BE2C (cell line): ENCODE measurements at regions not wholly inside any gene's neighbourhood (a gene's known extent, or its start where the extent isn't known, plus 50 kb on each side); places are given as distances from the start of the nearest gene placed in this dataset.

Experiments
- DNase-seq: peaks from one replicate; pipeline ENCODE4 v3.0.0-alpha.2; 2020
- H3K27me3 ChIP-seq: fragments of 250-450 bp; sonication (Bioruptor Pico); 2 replicates; pipeline ENCODE4 v1.5.1; 2020; ENCODE audit warnings: mild to moderate bottlenecking
- H3K36me3 ChIP-seq: fragments of 250-450 bp; sonication (Bioruptor Pico); 2 replicates; pipeline ENCODE4 v1.5.1; 2020; ENCODE audit warnings: mild to moderate bottlenecking
- H3K4me1 ChIP-seq: fragments of 250-450 bp; sonication (Bioruptor Pico); 2 replicates; pipeline ENCODE4 v1.5.1; 2020
- H3K4me3 ChIP-seq: 2 replicates; pipeline ENCODE4 v1.5.1; 2011; ENCODE audit warnings: low read depth, low read length
- H3K9me3 ChIP-seq: fragments of 250-450 bp; sonication (Bioruptor Pico); 2 replicates; pipeline ENCODE4 v1.5.1; 2020
- TF ChIP-seq, protein P1 (sequence below): IDR thresholded peaks from 2 replicates; pipeline ENCODE4 v1.5.1; 2012; ENCODE audit warnings: mild to moderate bottlenecking, low read depth, low read length

DNA sequence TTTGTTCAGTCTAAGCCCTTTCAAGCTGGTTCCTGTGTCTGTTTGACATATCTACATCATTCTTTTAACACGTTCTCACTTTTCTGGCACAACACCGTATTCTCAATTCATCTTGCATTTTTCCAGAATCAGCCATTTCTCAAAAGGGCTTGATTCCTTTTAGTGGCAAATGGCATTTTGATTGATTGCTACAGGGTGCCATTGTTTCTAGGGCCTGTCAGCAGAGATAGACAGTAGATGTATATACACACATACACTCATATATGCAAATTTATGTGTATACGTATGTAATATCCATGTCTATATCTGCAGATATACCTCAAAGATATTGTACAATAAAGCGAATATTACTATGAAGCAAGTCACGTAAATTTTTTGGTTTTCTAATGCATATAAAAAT, 367.9 kb upstream of the TNP1 start:
- H3K27me3 ChIP-seq = no peaks in the 10 kb centered on the region
- H3K4me1 ChIP-seq = no peaks in the 10 kb centered on the region
- no peak overlapping the region for H3K4me3 ChIP-seq
- no peaks in the 10 kb centered on the region for H3K36me3 ChIP-seq
- TF ChIP-seq, protein P1, sequence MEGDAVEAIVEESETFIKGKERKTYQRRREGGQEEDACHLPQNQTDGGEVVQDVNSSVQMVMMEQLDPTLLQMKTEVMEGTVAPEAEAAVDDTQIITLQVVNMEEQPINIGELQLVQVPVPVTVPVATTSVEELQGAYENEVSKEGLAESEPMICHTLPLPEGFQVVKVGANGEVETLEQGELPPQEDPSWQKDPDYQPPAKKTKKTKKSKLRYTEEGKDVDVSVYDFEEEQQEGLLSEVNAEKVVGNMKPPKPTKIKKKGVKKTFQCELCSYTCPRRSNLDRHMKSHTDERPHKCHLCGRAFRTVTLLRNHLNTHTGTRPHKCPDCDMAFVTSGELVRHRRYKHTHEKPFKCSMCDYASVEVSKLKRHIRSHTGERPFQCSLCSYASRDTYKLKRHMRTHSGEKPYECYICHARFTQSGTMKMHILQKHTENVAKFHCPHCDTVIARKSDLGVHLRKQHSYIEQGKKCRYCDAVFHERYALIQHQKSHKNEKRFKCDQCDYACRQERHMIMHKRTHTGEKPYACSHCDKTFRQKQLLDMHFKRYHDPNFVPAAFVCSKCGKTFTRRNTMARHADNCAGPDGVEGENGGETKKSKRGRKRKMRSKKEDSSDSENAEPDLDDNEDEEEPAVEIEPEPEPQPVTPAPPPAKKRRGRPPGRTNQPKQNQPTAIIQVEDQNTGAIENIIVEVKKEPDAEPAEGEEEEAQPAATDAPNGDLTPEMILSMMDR = no peak
- no peak for DNase-seq
- no peaks in the 10 kb centered on the region for H3K9me3 ChIP-seq

DNA sequence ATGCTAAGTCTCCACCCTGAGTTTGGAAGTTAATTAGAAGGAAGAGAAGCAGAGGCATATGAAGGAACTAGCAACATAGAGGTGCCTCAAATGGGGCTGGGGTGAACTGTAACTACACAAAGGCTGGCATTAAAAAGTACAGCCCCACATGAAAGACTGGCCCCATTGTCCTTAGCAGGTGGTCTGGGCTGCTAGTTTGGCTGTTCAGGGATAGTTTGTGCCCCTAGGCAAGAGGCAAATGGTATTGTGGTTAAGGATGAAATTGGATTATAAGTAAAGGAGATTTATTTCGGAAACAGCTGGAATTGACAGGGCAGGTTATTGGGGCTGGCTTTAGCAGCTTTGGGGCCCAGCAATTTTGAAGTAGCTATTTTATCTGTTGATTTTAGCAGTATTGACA, 365.7 kb upstream of the TNP1 start:
- Histone ChIP-seq H3K4me3 (no peak overlapping the region), H3K36me3 (no peaks in the 10 kb centered on the region), H3K4me1 (no peaks in the 10 kb centered on the region; the same call in 1 of the 2 replicates), H3K9me3 (no peaks in the 10 kb centered on the region), H3K27me3 (no peaks in the 10 kb centered on the region)
- TF ChIP-seq, protein P1 = no peak
- DNase-seq = peak; percentile 60

DNA sequence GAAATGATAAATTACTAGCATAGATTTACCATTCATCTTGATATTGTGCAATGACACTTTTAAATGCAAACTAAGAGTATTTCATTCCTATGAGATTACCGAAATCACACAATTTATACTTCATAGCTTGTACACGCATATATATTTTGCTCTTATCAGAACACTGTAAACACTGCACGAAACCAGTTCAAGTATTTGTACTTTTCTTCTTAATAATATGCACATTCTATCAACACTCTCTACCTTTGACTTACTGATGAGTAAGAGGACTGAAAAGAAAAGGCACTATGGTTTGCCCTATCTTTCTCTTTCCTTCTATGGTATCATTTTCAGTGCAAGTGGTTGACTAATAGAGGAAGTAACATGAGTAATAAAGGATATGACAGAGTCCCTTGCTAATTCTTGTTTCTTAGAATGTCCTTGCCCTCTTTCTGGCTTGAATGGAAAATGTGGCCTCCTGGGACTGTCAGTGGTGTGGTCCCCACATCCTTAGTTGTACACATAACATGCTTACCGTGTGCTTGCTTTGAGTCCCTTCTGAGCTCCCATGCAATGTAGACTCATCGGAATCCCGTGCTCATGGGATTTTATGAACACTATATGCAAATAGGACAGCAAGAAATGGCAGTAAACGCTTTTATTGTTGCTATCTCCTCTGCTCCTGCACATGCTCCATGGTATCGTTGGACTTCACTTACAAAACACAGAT, 363.5 kb upstream of the TNP1 start:
- Histone ChIP-seq H3K4me1 (no peaks in the 10 kb centered on the region; the same call in 1 of the 2 replicates), H3K9me3 (no peaks in the 10 kb centered on the region), H3K36me3 (no peaks in the 10 kb centered on the region), H3K4me3 (no peak overlapping the region), H3K27me3 (no peaks in the 10 kb centered on the region)
- no peak for DNase-seq
- TF ChIP-seq, protein P1 = no peak

DNA sequence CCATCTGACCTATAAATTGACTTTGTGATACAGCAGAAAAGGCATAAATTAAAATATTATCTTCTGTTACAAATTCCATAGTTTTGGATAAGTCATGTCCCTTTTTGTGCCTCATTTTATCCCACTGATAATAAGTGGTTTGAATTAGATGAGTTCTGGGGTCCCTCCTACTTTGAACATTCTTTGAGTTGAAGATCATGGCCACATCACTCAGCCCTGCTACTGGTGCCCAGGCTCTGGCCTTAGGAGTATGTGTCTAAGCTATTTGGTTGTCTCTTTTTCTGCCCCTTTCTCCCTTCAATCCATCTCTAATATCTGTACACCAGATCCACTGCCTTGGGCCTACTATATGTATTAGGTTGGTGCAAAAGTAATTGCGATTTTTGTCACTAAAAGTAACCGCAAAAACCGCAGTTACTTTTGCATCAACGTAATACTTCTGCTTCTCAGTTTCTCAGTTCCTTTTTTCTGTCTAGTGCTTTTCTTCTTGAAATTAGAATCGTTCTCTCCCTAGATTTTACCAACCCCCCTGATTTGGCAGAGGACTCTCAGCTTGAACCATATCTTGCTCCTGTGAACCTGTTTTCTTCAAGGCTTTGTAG, 362.5 kb upstream of the TNP1 start:
- Histone ChIP-seq H3K27me3 (no peaks in the 10 kb centered on the region), H3K4me1 (no peaks in the 10 kb centered on the region; the same call in 1 of the 2 replicates), H3K9me3 (no peaks in the 10 kb centered on the region), H3K4me3 (no peak overlapping the region), H3K36me3 (no peaks in the 10 kb centered on the region)
- no peak for DNase-seq
- TF ChIP-seq, protein P1 = no peak

DNA sequence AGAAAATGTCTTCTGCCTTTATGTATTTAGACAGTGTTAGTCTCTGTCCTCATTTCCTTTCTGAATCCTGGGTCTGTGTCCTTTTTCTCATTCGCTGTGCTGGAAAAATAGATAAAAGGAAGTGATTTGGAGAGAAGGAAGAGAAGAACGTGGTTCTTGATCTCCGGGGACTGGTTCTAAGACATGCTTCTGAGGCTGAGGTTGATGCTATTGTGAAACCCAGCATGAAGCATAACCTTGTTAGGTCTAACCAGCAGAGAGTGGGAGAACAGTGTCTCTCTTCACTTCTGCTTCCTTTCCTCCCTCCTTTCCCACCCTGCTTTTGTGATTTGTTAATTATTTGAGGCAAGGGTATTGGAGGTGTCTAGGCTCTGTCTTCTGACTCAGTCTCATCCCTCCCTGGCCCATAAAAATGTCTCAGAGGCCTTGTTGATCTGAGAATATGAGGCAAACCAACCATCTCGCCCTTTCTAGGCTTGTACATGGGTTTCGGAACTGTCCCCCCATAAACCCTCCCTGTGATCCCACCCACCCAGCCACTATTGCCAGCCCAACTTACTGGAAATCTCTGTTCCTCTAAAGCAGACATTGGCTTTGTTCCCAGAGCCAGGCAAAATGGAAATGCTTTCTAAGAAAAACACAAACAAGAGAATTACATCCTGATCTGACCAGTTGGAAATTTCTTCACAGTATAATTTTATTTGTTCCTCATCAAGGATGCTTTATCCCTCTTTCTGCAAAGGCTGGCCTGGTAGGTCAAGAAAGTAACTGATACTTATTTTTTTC, 360.6 kb upstream of the TNP1 start:
- TF ChIP-seq, protein P1 = no peak
- no peaks in the 10 kb centered on the region for H3K9me3 ChIP-seq
- no peak for DNase-seq
- H3K4me1 ChIP-seq = no peaks in the 10 kb centered on the region; the same call in 1 of the 2 replicates
- no peak overlapping the region for H3K4me3 ChIP-seq
- no peaks in the 10 kb centered on the region for H3K27me3 ChIP-seq
- no peaks in the 10 kb centered on the region for H3K36me3 ChIP-seq
